DMS 273 (cell line): ENCODE measurements at regions not wholly inside any gene's neighbourhood (a gene's known extent, or its start where the extent isn't known, plus 50 kb on each side); places are given as distances from the start of the nearest gene placed in this dataset.

Experiments
- DNase-seq: peaks from one replicate; lab custom pipeline; 2025; ENCODE audit not compliant: unreplicated experiment; lab: John Stamatoyannopoulos, UW

DNA sequence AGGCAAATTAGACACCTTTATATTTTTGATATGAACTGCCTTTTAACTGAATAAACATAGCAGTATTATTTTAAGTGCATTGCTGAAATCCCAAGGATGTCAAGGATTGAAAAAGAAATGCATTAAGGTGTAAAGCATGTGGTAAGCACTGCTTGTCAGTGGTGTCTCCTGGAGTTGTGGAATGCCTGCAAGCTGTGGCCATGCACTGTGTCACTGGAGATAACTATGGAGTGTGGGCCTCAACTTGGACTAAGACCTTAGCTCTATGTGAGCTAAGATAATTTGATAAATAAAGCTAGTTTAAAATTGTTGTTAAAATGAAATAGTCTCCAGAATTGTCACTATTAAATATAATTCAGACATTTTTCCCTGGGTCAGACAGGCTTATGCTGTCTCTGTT is 156.6 kb upstream of the OPRM1 start:
- DNase-seq: no peak

GRCh38 chr6:153873541-153873940 is 165.5 kb upstream of the OPRM1 start:
- DNase-seq: no peak

DNA sequence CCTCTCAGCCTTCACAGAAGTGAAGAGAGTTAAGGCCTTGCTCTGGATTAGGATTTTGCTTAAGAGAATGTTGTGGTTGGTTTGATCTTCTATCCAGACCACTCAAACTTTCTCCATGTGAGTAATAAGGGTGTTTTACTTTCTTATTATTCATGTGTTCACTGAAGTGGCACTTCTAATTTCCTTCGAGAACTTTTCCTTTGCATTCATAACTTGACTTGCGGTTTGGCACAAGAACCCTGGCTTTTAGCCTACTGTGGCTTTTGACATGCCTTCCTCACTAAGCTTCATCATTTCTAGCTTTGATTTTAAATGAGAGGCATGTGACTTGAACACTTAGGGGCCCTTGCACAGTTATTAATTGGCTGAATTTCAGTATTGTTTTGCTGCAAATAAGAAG is 166.1 kb upstream of the OPRM1 start:
- no peak for DNase-seq

DNA sequence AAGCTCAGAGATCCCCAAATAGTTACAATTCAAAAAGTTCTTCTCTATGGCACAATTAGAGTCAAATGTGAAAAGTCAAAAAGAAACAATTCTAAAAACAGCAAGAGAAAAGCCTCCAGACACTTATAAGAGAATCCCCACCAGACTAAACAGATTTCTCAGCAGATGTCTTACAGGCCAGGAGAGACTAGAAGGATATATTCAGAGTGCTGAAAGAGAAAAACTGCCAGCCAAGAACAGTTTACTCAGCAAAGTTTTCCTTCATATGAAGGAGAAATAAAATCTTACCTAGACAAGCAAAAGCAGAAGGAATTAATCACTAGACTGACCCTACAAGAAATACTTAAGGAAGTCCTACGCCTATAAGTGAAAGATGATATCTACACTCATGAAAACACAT is 176.1 kb upstream of the OPRM1 start:
- no peak for DNase-seq

- DNase-seq: no peak
Measured at GRCh38 chr6:153862139-153862538, 176.9 kb upstream of the OPRM1 start.

DNA sequence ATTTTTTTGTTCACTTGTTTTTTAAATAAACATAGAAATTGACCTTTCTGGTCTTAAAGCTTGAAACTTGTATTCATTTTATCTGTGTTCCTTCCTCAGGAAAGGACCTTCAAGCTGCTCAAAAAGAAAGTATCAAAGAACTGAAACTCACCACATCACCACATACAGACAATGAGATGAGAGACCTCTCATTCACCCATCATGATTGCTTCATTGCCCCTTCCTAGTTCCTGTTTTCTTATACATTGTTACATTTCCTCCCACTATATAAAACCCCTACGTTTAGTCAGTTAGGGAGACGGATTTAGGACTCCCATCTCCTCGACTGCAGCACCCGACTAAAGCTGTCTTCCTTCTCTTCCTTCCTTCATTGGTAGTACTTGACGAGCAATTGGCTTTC is 180.5 kb upstream of the OPRM1 start:
- DNase-seq: no peak

DNA sequence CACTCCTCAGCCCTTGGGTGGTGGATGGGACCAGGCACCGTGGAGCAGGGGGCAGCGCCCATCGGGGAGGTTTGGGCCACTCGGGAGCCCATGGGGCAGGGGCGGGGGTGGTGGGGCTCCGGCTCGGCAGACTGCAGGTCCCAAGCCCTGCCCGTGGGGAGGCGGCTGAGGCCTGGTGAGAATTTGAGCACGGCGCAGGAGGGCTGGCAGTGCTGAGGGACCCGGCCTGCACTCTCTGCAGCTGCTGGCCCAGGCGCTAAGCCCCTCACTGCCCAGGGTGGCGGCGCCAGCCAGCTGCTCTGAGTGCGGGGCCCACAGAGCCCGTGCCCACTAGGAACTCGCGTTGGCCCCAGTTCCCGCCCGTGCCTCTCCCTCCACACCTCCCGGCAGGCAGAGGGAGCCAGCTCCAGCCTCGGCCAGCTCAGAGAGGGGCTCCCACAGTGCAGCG is 182.1 kb upstream of the OPRM1 start:
- no peak for DNase-seq

DNA sequence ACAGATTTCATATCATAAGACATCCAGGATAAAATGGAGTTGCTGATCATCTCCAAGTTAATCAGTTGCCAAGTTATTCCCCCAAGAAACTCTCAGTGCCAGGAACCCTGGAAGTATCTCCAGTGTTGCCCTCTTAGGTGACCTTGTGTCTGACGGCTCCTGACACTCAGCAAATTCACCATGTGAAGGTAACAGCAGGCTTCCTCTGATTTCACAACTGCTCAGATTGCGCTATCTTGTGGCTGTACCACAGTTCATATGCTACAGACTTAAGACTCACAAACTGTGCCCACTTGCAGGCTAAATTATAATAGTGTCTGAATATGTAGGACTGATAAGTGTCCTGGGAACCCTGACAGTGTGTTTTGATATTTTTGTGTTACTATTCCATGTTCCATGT is 186.6 kb upstream of the OPRM1 start:
- no peak for DNase-seq

- no peak for DNase-seq
Measured at GRCh38 chr6:153852034-153852433, 187.0 kb upstream of the OPRM1 start.

DNA sequence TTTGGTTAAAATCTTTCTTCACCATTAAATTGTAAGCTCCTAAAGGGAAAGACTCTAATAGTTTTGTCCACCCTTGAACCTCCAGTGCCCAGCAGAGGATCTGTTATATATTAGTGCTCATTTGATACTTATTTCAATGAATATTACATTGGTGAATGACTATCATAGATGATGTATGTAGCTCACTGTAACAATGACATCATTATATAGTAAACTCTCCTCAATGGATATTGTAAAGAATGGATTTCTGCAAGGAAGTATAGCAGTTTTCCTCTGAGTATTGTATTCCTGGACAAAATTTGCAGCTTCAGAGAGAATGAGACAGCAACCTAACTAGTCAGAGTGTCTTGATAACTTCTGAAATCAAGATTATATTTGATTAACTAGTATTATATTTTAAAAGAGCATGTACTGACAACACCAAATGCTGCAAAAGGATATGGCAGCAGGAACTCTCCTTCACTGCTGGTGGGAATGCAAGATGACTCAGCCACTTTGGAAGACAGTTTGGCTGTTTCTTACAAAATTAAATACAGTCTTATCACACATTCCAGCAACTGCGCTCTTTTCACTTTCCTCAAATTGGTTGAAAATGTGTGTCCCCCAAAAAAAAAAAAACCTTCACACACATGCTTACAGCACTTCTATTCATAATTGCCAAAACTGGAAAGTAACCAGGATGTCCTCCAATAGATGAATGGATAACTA is 189.8 kb upstream of the OPRM1 start:
- DNase-seq: no peak

GRCh38 chr6:153843420-153843819 is 195.6 kb upstream of the OPRM1 start:
- DNase-seq: no peak

- no peak for DNase-seq
Measured at GRCh38 chr6:153842491-153842890, 196.5 kb upstream of the OPRM1 start.

DNA sequence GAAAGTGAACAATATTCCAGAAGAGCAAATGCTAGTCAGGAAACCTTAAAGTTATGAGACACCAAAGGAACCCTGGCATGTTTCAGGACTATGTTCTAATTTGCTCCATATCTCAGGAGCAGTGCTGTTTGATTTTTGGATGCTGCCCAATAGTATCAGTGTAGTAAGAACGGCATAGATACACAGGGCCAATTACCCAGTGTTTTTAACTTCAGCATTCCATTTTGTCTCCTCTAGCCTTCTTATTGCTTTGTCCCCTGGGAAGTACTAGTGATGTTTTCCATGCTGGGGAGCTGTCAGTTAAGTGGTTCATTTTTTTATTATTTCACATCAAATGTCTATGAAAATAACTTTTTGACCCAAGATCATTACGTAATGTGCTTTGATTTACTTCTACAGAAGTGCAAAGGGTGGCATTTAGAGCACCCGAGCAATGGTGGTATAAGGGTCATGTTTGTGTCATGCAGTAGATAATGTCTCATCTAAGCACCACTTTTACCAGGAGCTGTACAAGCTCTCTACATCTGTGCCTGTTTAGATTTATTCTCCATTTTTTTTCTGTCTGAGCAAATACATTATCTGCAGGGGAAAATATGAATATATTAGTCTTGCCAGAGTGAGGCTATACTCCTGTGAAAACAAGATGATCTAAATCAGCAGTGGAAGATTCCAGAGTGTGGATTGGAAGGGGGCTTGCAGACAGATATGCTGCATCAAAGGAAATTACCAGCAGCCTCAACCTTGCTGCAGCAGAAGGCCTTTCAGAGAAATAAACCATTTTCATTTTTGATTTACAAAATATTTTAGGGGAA is 198.8 kb upstream of the OPRM1 start:
- no peak for DNase-seq

- no peak for DNase-seq
Measured at GRCh38 chr6:153832543-153832942, 206.5 kb upstream of the OPRM1 start.

DNA sequence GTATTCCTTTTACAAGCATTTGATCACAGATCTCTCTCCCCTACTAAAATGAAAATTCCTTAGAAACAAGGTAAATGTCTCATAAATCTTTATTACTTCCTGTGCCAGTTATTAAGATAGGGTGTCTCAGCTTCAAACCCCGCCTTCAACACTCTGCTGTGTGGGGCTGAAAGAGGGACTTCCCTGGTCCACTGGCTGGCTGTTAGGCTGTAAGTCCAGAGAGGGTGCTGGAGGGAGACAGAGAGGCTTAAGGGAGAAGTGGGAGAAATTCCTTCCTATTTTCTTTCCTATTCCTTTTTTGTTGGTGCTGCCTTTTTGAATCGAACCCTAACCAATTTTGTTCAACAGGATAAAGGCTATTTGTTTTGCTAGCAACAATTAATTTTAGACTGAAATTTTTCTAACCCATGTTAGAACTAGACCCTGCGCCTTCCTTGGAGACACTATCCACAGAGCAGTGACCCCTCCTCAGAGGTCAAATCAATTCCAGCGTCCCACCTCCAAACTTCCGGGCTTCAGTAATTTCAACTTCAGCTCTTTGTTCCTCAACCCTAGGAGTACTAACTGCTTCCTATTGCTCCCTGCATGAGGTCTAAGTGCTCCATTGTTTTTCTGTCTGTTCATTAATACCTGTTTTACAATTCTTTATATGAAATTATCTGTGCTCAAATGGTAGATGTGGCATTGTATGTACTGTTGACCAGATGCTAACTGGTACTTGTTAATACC is 207.5 kb upstream of the OPRM1 start:
- no peak for DNase-seq

- DNase-seq: no peak
Measured at GRCh38 chr6:153817173-153817572, 221.9 kb upstream of the OPRM1 start.

DNA sequence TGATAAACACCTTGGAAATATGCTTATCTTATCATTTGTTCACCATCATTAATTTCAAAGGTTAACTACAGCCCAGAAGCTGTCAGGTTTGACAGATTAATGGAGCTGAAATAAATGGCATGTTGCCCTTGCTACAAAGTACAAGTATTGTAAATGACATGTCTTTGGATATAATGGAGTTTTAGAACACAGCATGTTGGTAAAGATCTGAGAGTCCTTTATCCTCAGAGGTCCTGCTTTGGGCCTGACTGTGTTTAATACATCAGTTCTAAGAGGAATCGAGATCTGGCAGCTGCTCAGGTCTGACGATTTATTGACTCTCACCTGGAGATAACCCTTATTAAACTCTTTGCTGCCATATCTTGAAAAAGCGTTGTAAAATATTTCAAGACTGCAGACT is 222.7 kb upstream of the OPRM1 start:
- DNase-seq: no peak

GRCh38 chr6:153814136-153814535 is 224.9 kb upstream of the OPRM1 start:
- DNase-seq: no peak

DNA sequence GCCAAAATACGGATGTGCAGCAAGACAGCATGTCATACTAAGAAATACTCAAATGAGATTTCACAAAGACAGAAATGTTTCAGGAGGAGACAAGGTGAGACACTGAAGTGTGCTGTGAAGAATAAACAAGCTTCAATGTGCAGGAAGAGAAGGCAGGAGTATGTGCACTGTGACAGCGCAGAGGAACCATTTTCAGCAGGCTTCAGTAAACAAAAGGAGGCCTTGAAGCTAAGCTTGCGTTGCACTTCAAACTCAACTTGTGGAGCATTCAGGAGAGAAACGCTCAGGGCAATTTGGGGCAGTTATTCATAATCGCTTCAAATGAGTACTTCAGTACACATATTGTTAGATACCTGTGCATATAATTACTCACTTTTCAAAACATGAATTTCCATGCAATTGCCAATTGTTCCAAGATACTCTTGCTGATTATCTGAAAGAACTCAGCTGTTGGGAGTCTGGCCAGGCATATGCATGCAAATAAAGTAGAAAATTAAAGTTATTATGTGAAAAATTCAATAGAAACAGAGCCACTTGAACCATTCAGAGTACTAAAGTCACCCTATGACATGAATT is 234.2 kb upstream of the OPRM1 start:
- DNase-seq: no peak

GRCh38 chr6:153801917-153802316 is 237.1 kb upstream of the OPRM1 start:
- DNase-seq: no peak

DNA sequence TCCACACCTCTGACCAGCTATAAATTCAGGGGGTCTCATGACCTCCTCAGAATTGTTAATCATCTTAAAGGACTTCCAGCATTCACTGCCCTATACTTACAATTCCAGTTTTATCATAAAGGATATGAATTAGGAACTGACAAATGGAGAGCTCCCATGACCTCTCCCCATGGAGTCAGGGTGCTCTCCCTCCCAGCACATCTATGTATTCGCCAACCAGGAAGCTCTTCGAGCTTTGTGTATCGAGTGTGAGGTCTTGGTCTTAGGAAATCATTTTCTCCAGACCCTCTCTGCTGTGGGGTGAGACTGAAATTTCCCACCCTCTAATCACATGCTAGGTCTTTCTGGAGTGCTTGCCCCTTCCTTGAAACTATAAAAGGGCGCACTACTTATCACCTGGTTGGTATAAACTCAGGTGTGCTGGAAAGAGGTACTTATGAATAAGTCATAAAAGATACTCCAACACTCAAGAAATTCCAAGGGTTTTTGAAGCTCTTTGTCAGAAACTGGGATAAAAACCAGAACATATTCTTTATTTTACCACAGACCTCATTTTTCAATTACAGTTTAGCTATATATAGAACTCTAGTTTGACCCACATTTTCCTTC is 238.4 kb upstream of the OPRM1 start:
- DNase-seq: no peak
